Nucleus accumbens (tissue), 56 donors: ENCODE measurements at regions not wholly inside any gene's neighbourhood (a gene's known extent, or its start where the extent isn't known, plus 50 kb on each side); places are given as distances from the start of the nearest gene placed in this dataset.

ENCODE experiments used
- DNase-seq, 56 donors: peaks; one replicate each; lab custom pipeline; 2025; lab: John Stamatoyannopoulos, UW

- no peak for DNase-seq
Measured at GRCh38 chr18:11324956-11325882, 175.8 kb upstream of the PIEZO2 start.

GRCh38 chr18:11324510-11324909, 175.1 kb upstream of the PIEZO2 start:
- DNase-seq = no peak

DNA sequence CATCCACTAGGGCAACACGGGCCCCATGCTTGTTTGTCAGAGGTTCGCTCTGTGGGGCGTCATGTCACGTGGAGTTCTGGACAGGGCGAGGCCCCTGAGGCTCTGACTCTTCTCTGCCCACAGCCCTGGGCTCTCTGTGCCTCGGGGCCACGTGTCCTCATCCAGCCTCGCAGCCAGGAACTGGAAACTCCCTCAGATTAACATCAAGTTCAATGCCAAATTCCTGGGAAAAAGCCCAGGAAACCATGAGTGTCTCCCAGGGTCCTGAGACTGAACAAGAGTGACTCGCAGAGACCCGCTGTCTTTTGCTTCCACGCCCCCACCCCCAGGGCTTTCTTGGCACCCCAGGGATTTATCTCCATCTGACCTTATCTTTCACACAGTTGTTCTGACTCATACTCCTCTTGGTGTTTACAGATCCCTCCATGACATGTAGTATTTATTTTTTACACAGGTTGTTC, 174.0 kb upstream of the PIEZO2 start:
- no peak for DNase-seq

GRCh38 chr18:11322716-11323115, 173.3 kb upstream of the PIEZO2 start:
- DNase-seq = no peak

GRCh38 chr18:11322006-11322405, 172.6 kb upstream of the PIEZO2 start:
- no peak for DNase-seq

- no peak for DNase-seq
Measured at GRCh38 chr18:11320986-11321385, 171.6 kb upstream of the PIEZO2 start.

- DNase-seq = no peak
Measured at GRCh38 chr18:11316546-11316945, 167.2 kb upstream of the PIEZO2 start.

DNA sequence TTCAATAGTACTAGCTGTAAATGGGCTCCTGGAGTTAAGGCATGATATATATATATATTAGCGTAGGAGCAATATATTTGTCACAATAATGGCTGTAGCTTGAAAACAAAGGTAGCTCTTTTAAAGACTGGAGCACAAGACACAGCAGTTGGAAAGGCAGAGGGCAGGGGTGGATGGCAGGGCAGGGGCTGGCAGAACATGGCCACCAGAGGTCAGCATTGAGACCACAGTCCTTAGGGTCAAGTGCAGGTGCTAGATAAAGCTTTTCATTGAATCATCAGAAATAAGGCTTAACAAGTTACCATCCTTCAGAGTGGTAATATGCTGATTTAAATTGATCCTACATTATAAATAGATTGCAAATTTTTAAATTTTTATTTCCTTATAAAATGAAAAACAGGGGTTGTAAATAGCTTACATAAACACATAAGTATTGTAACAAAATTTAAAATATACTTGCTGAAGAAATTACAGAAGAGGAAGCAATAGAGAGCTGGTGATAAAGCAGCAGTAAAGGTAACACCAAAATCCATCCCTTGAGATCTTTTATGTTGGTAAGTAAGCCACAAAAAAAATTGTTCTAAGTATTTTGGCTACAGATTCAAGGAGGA, 161.2 kb upstream of the PIEZO2 start:
- DNase-seq = peak in 14 of 56 donors; percentile 2 to 54 (median 12)

GRCh38 chr18:11309172-11309571, 159.8 kb upstream of the PIEZO2 start:
- DNase-seq = no peak

GRCh38 chr18:11308499-11308898, 159.1 kb upstream of the PIEZO2 start:
- DNase-seq = no peak

DNA sequence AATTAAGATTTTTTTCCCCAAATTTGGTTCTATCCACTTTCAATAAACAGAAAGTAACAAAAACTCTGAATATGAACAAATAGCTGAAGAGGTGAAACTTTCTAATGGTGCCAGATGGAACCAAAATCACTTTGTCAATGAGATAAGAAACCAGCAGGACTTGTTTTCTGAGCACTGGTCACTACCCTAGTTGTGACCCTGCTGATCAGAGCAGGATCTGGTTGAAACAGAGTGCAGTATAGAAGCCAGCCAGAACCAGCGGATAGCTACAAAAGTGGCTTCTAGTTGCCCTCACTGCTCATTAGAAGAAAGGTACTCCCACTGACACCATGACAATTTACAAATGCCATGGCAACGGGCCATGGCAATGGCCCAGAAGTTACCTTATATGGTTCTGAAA, 158.3 kb upstream of the PIEZO2 start:
- DNase-seq = no peak

DNA sequence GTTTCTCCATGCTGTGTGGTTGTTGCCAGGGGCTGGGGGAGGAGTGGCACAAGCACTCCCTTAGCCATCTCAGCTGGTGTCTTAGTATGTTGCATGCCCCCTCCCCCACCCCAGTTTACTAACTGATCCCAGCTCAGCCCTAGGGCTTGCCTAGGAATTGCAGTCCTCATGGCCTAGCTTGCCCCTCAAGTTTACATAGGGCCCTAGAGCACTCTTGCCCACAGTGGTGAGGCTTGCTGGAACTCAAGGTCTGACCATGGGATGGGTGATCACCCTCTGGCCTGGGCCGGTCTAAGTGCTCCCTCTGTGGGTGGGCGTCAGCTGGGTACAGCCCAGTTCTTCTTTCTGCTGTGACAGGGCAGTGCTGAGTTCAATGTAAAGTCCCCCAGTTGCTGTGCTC, 156.1 kb upstream of the PIEZO2 start:
- DNase-seq = no peak

DNA sequence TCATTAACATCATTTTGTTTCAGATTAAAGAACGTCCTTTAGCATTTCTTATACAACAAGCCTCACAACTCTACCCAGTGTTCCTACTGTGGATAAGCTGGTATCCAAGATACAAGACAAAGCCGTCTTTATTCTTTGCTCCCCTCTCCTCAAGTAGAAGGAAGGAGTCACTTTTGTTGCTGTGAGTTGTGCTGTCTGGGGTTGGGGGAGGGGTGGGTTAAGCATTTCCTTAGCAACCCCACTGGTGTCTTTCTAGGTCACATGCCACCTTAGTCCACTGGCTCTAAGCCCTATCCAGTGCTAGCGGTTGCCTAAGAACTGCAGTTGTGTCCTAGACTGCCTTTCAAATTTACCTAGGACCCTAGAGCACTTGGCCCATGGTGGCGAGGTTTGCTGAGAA, 155.6 kb upstream of the PIEZO2 start:
- DNase-seq = no peak

GRCh38 chr18:11296946-11297345, 147.6 kb upstream of the PIEZO2 start:
- no peak for DNase-seq

GRCh38 chr18:11293794-11294193, 144.4 kb upstream of the PIEZO2 start:
- no peak for DNase-seq

GRCh38 chr18:11290786-11291185, 141.4 kb upstream of the PIEZO2 start:
- DNase-seq = no peak

GRCh38 chr18:11289248-11289647, 139.9 kb upstream of the PIEZO2 start:
- no peak for DNase-seq

GRCh38 chr18:11288401-11288800, 139.0 kb upstream of the PIEZO2 start:
- DNase-seq = no peak

DNA sequence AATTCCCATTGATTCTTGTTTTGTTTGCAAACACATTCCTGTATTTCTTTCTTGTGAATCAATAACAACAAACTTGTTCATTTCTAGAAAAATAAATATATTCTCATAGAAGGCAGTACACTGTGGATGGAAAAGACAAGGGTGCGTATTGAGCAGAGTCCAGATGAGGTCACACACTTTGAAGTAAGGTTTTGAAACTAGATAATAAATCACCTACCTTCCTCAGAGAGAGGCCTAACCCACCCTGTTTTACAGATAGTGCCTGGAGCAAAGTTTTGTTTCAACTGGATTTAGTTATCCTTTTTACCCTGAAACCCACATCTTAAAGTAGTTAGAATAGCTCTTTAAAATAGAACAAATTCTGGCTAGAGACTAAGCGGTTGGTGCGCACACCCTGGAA, 137.1 kb upstream of the PIEZO2 start:
- no peak for DNase-seq

- DNase-seq = no peak
Measured at GRCh38 chr18:11284811-11285210, 135.4 kb upstream of the PIEZO2 start.

DNA sequence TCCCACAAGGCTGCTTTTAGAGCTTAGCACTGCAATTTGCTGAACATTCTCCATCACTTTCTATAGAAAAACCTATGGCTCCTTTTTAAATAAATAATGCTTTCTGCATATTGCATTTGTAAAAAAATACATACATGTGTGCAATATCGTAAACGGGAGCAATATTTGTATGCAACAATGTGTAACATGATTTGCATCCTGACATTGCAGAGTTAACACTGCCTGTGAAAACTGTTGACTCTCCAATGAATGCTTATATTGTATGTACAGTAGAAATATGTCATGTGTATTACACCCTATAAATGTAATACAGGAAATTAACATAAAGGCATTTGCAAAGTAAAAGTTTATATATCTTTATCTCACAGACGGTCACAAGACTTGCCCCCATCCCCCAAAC, 135.0 kb upstream of the PIEZO2 start:
- no peak for DNase-seq
